ENCODE measurements at regions not wholly inside any gene's neighbourhood (a gene's known extent, or its start where the extent isn't known, plus 50 kb on each side); places are given as distances from the start of the nearest gene placed in this dataset.
A peak's percentile ranks its signal among the peaks of the same experiment; 100 is the strongest.
"Not testable (repeated sequence)": the region's sequence is repeated elsewhere in the genome, so short reads cannot be mapped to it uniquely, and the experiment has no call there.

GRCh38 chr6:4655196-4656025 is 120.8 kb upstream of the CDYL start:
- DNase-seq (ENCODE audit: low read depth in 2 of 2) = no peak

GRCh38 chr6:4653141-4653540 is 123.1 kb upstream of the CDYL start:
- DNase-seq (ENCODE audit: low read depth in 2 of 2) = no peak

DNA sequence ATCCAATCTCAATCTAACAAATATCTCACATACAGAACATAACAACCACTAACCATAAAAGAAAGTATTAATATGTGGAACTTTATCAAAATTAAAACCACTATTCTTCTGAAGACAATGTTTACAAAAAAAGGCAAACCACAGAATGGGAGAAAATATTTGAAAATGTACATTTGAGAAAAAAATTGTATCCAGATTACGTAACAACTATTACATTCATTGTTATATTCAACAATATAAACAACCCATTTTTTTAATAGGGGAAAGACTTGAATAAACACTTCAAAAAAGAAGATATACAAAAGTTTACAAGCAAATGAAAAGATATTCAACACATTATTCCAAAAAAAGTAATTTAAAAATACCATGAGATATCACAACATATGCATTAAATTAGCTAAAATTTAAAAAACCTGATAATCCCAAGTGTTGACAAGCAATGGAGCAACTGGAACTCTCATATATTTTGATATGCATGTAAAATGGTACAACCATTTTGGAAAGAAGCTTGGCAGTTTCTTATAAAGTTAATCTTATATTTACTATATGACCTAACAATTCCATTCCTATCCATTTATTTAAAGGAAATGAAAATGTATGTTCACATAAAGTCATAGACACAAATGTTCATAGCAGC is 124.3 kb upstream of the CDYL start:
- DNase-seq (ENCODE audit: low read depth in 2 of 2) = no peak

DNA sequence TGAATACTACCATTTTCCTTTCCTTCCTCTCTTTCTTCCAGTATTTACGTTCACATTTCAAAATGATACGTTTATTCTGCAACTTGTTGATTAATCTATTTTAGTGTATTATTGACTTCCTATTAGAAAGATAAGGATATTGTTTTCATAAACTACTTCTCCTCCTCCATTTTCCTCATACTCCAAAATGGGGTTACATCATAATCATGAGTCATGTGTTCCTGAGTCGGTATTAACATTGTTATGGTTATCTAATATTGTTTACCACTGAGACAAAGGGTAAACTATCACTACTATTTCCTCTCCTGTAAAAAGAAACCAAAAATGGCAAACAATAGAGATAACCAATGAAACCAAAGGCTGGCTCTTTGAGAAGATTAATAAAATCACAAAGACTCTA is 126.5 kb upstream of the CDYL start:
- DNase-seq (ENCODE audit: low read depth in 2 of 2) = no peak

DNA sequence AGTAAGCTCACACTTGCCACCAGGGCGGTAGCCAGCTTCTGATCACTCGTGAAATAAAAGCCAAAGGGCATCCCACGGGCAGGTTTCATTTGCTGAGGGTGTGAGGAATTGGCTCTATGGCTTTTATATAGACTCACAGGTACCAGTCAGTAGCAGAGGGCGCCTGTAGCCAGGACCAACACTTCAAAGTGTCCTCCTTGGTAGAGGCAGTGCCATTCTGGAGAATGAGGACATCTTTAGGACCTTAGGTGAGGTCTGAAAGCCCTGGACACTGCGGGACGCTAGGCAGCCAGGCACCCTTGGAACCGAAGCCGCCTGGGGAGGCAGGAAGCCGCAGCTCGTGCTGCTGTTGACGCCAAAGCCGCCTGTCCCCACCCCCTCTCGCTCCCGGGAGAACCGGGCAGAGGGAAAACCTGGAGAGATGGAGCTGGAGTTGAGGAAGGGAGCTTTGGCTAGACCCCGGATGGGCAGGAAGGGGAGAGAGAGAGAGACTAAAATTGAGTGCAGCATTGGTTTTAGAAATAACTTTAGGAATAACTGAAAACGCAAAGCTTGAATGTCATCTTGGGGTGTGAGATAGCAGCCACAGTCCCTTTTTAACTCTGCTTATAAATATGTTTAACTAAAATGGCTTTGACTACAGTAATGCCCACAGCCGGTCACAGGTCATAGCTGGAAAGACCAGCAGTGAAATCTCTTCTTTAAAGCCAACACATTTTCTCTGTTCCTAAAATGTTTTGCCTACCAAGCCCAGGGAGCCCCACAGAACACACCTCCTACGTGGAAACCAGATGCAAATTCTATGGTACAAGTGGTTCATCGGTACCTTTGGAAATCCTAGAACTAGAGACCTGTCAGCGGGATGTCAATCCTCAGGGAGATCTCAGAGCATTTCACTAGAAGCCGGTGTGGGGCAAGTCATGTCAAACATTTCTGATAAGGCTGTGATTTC is 128.5 kb upstream of the CDYL start:
- peak; percentile 10 to 14 for DNase-seq (ENCODE audit: low read depth in 2 of 2)

DNA sequence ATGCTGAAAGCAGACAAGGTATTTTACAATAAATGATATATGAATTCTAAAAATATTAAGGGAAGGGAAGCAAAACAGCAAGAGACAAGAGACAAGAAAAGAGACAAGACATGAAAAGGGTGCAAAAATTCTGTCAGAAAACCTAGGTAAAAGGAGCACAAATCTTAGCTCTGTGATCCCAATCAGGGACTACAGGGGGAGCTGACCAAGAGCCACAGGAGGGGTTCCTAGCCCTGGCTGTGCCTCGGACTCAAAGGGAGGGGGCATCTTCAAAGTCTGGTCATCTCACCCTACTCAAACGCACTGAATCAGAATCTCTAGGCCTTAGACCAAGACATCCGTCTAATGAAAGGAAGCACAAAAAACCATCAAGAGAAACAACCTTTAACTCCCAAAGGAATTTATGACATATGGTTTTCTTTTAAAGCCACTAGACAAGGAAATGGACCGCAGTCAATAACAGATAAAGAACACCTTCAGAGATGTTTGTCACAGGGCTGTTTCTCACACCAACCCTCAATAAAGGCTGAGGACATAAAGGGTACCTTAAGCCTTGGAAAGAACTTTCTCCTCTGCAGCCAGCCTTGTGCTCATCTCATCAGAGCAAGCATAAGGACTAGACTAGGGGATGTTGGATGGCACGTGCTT is 130.4 kb upstream of the CDYL start:
- no peak for DNase-seq (ENCODE audit: low read depth in 2 of 2)

GRCh38 chr6:4644996-4645395 is 131.2 kb upstream of the CDYL start:
- DNase-seq (ENCODE audit: low read depth in 2 of 2) = no peak

DNA sequence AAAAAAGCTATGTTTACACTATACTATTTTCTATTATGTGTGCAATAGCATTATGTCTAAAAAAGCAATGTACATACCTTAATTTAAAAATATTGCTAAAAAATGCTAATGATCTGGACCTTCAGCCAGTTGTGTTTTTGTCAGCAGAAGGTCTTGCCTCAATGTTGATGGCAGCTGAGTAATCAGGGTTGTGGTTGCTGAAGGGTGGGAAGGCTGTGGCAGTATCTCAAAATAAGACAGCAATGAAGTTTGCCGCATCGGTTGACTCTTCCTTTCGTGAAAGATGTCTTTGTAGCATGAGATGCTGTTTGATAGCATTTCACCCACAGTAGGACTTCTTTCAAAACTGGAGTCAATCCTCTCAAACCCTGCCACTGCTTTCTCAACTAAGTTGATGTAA is 134.7 kb upstream of the CDYL start:
- DNase-seq (ENCODE audit: low read depth in 2 of 2) = no peak

DNA sequence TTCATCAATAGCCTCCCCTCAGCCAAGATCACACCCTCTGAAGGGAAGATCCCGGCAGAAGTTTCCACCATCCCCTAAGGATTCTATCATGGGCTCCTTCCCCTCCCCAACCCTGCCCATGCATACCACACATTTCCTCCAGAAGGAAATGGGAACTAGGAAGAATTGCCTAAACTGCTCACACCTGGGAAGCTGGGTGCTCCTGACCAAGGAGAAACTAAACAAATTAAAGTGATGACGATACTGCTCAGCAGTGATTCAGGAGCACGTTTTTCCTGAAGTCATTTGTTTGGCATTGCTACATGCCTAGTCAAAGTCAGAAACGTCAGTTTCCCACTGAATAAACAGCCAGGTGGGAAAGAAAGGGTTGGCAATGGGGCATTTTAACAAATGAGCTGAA is 136.1 kb upstream of the CDYL start:
- DNase-seq (ENCODE audit: low read depth in 2 of 2) = no peak

GRCh38 chr6:4638641-4639040 is 137.6 kb upstream of the CDYL start:
- no peak for DNase-seq (ENCODE audit: low read depth in 2 of 2)

- peak; percentile 8 to 32 for DNase-seq (ENCODE audit: low read depth in 2 of 2)
These were observed 138.3 kb upstream of the CDYL start for GRCh38 chr6:4637691-4638433.

DNA sequence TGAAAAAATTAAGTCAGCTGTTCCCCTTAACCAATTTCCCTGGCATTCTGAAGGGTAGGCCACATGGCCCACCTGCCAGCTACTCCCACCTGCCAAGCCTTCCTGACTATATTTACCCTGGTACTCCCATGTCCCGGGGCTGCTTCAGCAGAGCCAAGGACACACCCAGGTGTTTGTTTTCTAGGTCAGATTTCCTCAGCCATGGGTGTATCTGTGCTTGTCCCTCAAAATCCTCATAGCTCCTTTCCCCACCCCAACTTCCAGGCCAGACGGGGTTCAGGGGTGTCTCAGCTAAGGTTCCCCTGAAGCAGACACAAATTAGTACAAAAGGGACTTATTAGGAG is 139.4 kb upstream of the CDYL start:
- DNase-seq (ENCODE audit: low read depth in 2 of 2) = no peak

DNA sequence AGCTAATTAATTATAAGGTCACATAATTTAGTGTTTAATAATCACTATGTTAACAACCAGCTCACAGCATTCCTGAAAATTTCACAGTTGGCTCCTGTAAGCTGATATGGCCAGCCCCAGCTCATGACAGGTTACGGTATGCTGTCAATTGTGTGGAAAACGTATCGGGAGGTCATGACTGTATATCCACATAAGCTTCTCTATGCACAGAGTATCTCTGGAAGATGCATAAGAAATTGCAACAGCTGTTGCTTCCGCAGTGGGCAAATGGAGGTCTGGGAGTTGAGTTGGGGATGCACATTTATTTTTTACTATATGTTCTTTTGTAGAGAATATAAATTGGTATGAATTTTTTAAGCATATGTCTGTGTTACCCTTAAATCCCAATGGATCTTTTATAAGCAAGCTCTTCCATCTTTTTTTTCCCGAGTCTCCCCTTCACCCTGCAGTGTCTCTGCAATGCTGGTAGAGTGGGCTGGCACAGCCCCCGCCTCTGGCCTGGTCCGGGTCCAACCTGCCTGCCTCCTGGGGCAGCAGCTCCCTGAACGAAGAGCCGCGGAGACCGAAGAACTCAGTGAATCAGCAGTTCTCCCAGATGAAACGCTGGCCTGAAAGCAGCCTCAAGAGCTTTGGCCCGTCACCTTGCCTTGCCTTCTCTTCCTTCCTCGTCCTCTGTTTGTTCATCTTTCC is 139.9 kb upstream of the CDYL start:
- DNase-seq (ENCODE audit: low read depth in 2 of 2) = no peak

GRCh38 chr6:4635666-4636065 is 140.5 kb upstream of the CDYL start:
- no peak for DNase-seq (ENCODE audit: low read depth in 2 of 2)

- no peak for DNase-seq (ENCODE audit: low read depth in 2 of 2)
These were observed 143.8 kb upstream of the CDYL start for GRCh38 chr6:4632421-4632820.

DNA sequence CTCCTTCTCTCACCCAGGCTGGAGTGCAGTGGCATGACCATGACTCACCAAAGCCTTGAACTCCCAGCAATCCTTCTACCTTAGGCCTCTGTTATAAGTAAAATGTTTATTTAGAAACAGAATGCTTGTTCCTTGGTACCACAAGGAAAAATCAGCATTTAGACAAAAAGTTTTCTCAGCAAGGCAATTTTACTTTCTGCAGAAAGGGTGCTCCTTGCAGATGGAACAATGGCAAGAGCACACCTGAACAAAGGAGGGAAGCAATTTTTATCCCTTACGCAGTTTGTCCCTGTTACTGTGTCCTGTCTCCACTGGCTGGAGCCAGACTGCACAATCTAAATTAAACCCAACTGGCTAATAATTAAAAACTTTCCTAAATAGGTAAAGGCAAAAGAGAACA is 146.4 kb upstream of the CDYL start:
- DNase-seq (ENCODE audit: low read depth in 2 of 2) = not testable (repeated sequence)

- DNase-seq (ENCODE audit: low read depth in 2 of 2) = no peak
These were observed 150.6 kb upstream of the CDYL start for GRCh38 chr6:4625557-4625956.

DNA sequence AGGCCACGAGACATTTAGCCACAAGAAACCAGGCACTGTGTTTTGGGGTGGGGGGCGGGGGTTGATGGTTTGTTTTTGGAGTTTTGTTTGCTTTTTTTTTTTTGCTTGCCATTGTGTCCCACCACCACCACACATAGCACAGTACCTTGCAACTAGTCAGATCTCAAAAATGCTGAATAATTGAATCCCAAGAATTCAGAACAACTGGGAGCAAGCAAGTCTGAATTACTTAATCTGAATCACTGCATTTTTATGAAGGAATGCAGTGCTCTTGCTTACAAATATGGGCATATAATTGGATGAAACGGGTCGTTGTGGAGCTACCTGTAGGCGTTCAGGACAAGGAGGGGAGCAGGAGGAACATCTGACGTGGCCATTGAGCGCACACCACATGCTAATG is 151.5 kb upstream of the CDYL start:
- DNase-seq (ENCODE audit: low read depth in 2 of 2) = no peak

DNA sequence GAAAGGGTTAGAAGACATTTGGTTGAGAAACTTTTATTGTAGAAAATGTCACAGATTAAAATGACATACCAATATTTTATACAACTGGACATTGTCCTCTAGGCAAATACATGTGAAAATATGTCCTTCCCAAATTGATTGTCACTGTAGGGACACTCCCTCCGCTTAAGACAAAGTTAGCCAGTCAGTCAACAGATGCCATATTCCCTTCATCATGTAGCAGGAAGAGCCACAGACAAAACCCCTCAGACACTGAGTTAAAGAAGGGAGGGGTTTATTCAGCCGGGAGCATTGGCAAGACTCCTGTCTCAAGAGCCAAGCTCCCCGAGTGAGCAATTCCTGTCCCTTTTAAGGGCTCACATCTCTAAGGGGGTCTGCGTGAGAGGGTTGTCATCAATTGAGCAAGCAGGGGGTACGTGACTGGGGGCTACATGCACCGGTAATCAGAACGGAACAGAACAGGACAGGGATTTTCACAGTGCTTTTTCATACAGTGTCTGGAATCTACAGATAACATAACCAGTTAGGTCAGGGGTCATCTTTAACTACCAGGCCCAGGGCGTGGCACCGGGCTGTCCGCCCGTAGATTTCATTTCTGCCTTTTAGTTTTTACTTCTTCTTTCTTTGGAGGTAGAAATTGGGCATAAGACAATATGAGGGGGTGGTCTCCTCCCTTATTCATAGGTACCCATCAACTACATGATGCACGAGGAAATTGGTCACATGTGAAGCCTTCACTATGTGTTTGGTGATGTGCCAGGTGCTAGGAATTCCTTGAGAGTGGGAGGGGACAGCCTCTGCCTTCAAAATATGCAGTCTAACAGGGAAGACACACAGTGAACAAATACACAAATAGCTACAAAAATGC is 155.7 kb upstream of the CDYL start:
- no peak for DNase-seq (ENCODE audit: low read depth in 2 of 2)

DNA sequence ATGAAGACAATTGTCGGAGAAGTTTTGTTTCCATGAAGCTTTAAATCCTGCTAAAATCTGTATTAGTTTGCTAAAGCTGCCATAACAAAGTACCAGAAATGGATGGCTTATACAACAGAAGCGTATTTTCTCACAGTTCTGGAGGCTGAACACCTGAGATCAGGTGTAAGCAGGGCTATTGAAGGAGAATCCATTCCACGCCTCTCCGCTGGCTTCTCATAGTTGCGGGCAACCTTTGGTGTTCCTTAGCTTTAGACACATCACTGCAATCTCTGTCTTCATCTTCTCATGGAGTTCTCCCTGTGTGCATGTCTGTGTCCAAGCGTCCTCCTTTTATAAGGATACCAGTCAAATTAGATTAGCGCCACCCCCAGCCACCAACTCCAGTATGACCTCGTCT is 159.9 kb upstream of the CDYL start:
- DNase-seq (ENCODE audit: low read depth in 2 of 2) = no peak
